GM04504 (cell line): ENCODE measurements at regions not wholly inside any gene's neighbourhood (a gene's known extent, or its start where the extent isn't known, plus 50 kb on each side); places are given as distances from the start of the nearest gene placed in this dataset.

Experiments used
- DNase-seq: peaks from one replicate; pipeline ENCODE4 v3.0.0-alpha.2; 2012; ENCODE audit warnings: low read depth

GRCh38 chr13:79084802-79085424 lies 321.1 kb downstream of the RBM26 start:
- DNase-seq, result no peak

- no peak for DNase-seq
Measured at GRCh38 chr13:79081942-79082341, 324.1 kb downstream of the RBM26 start.

- DNase-seq, result no peak
Measured at GRCh38 chr13:79079351-79079839, 326.7 kb downstream of the RBM26 start.

GRCh38 chr13:79075703-79076102 lies 330.4 kb downstream of the RBM26 start:
- DNase-seq, result no peak

- DNase-seq, result no peak
Measured at GRCh38 chr13:79070343-79070974, 335.6 kb downstream of the RBM26 start.

- no peak for DNase-seq
Measured at GRCh38 chr13:79062291-79062690, 343.8 kb downstream of the RBM26 start.

GRCh38 chr13:79060216-79060615 lies 345.8 kb downstream of the RBM26 start:
- no peak for DNase-seq

- no peak for DNase-seq
Measured at GRCh38 chr13:79056706-79057105, 349.3 kb downstream of the RBM26 start.

- DNase-seq, result no peak
Measured at GRCh38 chr13:79051472-79051871, 354.6 kb downstream of the RBM26 start.

- DNase-seq, result no peak
Measured at GRCh38 chr13:79044415-79044814, 361.6 kb downstream of the RBM26 start.

- DNase-seq, result no peak
Measured at GRCh38 chr13:79043208-79043607, 362.8 kb downstream of the RBM26 start.

GRCh38 chr13:79037197-79037596 lies 368.9 kb downstream of the RBM26 start:
- no peak for DNase-seq

- no peak for DNase-seq
Measured at GRCh38 chr13:79034341-79034740, 371.7 kb downstream of the RBM26 start.

GRCh38 chr13:79030513-79030912 lies 371.6 kb upstream of the OBI1 start:
- DNase-seq, result no peak

- no peak for DNase-seq
Measured at GRCh38 chr13:79018166-79018565, 359.2 kb upstream of the OBI1 start.

- DNase-seq, result no peak
Measured at GRCh38 chr13:79011179-79011578, 352.2 kb upstream of the OBI1 start.

GRCh38 chr13:79003989-79004898 lies 345.3 kb upstream of the OBI1 start:
- DNase-seq, result no peak

- DNase-seq, result no peak
Measured at GRCh38 chr13:78999494-78999893, 340.5 kb upstream of the OBI1 start.

- no peak for DNase-seq
Measured at GRCh38 chr13:78998630-78999315, 339.8 kb upstream of the OBI1 start.

- no peak for DNase-seq
Measured at GRCh38 chr13:78997902-78998629, 339.1 kb upstream of the OBI1 start.

GRCh38 chr13:78993792-78994191 lies 334.8 kb upstream of the OBI1 start:
- no peak for DNase-seq

- DNase-seq, result no peak
Measured at GRCh38 chr13:78981913-78982312, 323.0 kb upstream of the OBI1 start.
